ENCODE measurements at regions not wholly inside any gene's neighbourhood (a gene's known extent, or its start where the extent isn't known, plus 50 kb on each side); places are given as distances from the start of the nearest gene placed in this dataset.

GRCh38 chr3:16824081-16824696, 60.6 kb upstream of the PLCL2 start:
- TF ChIP-seq, protein P1, sequence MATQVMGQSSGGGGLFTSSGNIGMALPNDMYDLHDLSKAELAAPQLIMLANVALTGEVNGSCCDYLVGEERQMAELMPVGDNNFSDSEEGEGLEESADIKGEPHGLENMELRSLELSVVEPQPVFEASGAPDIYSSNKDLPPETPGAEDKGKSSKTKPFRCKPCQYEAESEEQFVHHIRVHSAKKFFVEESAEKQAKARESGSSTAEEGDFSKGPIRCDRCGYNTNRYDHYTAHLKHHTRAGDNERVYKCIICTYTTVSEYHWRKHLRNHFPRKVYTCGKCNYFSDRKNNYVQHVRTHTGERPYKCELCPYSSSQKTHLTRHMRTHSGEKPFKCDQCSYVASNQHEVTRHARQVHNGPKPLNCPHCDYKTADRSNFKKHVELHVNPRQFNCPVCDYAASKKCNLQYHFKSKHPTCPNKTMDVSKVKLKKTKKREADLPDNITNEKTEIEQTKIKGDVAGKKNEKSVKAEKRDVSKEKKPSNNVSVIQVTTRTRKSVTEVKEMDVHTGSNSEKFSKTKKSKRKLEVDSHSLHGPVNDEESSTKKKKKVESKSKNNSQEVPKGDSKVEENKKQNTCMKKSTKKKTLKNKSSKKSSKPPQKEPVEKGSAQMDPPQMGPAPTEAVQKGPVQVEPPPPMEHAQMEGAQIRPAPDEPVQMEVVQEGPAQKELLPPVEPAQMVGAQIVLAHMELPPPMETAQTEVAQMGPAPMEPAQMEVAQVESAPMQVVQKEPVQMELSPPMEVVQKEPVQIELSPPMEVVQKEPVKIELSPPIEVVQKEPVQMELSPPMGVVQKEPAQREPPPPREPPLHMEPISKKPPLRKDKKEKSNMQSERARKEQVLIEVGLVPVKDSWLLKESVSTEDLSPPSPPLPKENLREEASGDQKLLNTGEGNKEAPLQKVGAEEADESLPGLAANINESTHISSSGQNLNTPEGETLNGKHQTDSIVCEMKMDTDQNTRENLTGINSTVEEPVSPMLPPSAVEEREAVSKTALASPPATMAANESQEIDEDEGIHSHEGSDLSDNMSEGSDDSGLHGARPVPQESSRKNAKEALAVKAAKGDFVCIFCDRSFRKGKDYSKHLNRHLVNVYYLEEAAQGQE (IDR thresholded peaks at IDR 0.05; ENCODE audit: unreplicated experiment), result no peak
- TF ChIP-seq, protein P2, sequence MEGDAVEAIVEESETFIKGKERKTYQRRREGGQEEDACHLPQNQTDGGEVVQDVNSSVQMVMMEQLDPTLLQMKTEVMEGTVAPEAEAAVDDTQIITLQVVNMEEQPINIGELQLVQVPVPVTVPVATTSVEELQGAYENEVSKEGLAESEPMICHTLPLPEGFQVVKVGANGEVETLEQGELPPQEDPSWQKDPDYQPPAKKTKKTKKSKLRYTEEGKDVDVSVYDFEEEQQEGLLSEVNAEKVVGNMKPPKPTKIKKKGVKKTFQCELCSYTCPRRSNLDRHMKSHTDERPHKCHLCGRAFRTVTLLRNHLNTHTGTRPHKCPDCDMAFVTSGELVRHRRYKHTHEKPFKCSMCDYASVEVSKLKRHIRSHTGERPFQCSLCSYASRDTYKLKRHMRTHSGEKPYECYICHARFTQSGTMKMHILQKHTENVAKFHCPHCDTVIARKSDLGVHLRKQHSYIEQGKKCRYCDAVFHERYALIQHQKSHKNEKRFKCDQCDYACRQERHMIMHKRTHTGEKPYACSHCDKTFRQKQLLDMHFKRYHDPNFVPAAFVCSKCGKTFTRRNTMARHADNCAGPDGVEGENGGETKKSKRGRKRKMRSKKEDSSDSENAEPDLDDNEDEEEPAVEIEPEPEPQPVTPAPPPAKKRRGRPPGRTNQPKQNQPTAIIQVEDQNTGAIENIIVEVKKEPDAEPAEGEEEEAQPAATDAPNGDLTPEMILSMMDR (conservative IDR thresholded peaks at IDR 0.05; ENCODE audit: low read depth in 2 of 2), result no peak
- TF ChIP-seq EZH2 (IDR thresholded peaks at IDR 0.05; ENCODE audit: low read depth, unreplicated experiment), result no peak
- TF ChIP-seq JUNB (IDR thresholded peaks at IDR 0.05; ENCODE audit: unreplicated experiment), result no peak
- TF ChIP-seq POLR2AphosphoS5 (IDR thresholded peaks at IDR 0.05; ENCODE audit: low read depth), result no peak
- no peak for TF ChIP-seq EZH2phosphoT487 (IDR thresholded peaks at IDR 0.05; ENCODE audit: unreplicated experiment)
- no peak for TF ChIP-seq STAT1 (IDR thresholded peaks at IDR 0.05; ENCODE audit: unreplicated experiment)
- TF ChIP-seq CREB1 (CRISPR knock-in tag; IDR thresholded peaks at IDR 0.05; ENCODE audit: low read depth), result no peak
- no peak for TF ChIP-seq ZNF331 (CRISPR knock-in tag; IDR thresholded peaks at IDR 0.05; ENCODE audit: low read depth)
- no peak for TF ChIP-seq NANOG (IDR thresholded peaks at IDR 0.05; ENCODE audit: borderline replicate concordance)
- no peak for TF ChIP-seq ZNF114 (CRISPR knock-in tag; IDR thresholded peaks at IDR 0.05)

Measured in GM23338 (cell line).